Caki2 (cell line): ENCODE measurements at regions not wholly inside any gene's neighbourhood (a gene's known extent, or its start where the extent isn't known, plus 50 kb on each side); places are given as distances from the start of the nearest gene placed in this dataset.

Experiments
- DNase-seq: peaks from one replicate; pipeline ENCODE4 v3.0.0-alpha.2; 2015; ENCODE audit warnings: low read depth
- in situ Hi-C: cut with HindIII; loops from 2 replicates; pipeline ENCODE4 v1.10.0; 2016; ENCODE audit warnings: low sequenced_read_pairs, low pct_unique_long_range_greater_than_20kb, mixed read lengths

- DNase-seq: no peak
- in situ Hi-C loops: no loop called here
These were observed 665.2 kb upstream of the CDH8 start for GRCh38 chr16:62701426-62701825.

- in situ Hi-C loops: no loop called here
These were observed 664.4 kb upstream of the CDH8 start for GRCh38 chr16:62700426-62701294.

GRCh38 chr16:62692685-62693084, 656.4 kb upstream of the CDH8 start:
- in situ Hi-C loops: no loop called here
- DNase-seq: no peak

More at GRCh38 chr16:62700426-62701294, 664.4 kb upstream of the CDH8 start:
- DNase-seq: no peak

GRCh38 chr16:62681819-62682218, 645.6 kb upstream of the CDH8 start:
- no peak for DNase-seq

GRCh38 chr16:62678796-62679195, 642.6 kb upstream of the CDH8 start:
- in situ Hi-C loops: no loop called here
- DNase-seq: no peak

More at GRCh38 chr16:62681819-62682218, 645.6 kb upstream of the CDH8 start:
- in situ Hi-C loops: no loop called here

GRCh38 chr16:62676306-62676705, 640.1 kb upstream of the CDH8 start:
- in situ Hi-C loops: no loop called here

GRCh38 chr16:62665269-62665668, 629.0 kb upstream of the CDH8 start:
- DNase-seq: no peak
- in situ Hi-C loops: no loop called here

More at GRCh38 chr16:62676306-62676705, 640.1 kb upstream of the CDH8 start:
- no peak for DNase-seq

GRCh38 chr16:62664566-62664965, 628.3 kb upstream of the CDH8 start:
- no peak for DNase-seq
- in situ Hi-C loops: no loop called here

- no peak for DNase-seq
- in situ Hi-C loops: no loop called here
These were observed 625.2 kb upstream of the CDH8 start for GRCh38 chr16:62661435-62661834.

GRCh38 chr16:62657116-62657515, 620.9 kb upstream of the CDH8 start:
- in situ Hi-C loops: no loop called here

GRCh38 chr16:62652441-62653120, 616.3 kb upstream of the CDH8 start:
- DNase-seq: no peak
- in situ Hi-C loops: no loop called here

More at GRCh38 chr16:62657116-62657515, 620.9 kb upstream of the CDH8 start:
- no peak for DNase-seq

- in situ Hi-C loops: no loop called here
- no peak for DNase-seq
These were observed 612.0 kb upstream of the CDH8 start for GRCh38 chr16:62648256-62648655.

- DNase-seq: no peak
- in situ Hi-C loops: no loop called here
These were observed 608.0 kb upstream of the CDH8 start for GRCh38 chr16:62644030-62644812.

GRCh38 chr16:62642677-62643076, 606.4 kb upstream of the CDH8 start:
- in situ Hi-C loops: no loop called here
- DNase-seq: no peak

- in situ Hi-C loops: no loop called here
- no peak for DNase-seq
These were observed 603.7 kb upstream of the CDH8 start for GRCh38 chr16:62639890-62640289.

GRCh38 chr16:62638964-62639870, 603.0 kb upstream of the CDH8 start:
- in situ Hi-C loops: no loop called here
- DNase-seq: no peak

GRCh38 chr16:62638324-62638911, 602.2 kb upstream of the CDH8 start:
- no peak for DNase-seq
- in situ Hi-C loops: no loop called here
